IMR-90 (cell line): ENCODE measurements at regions not wholly inside any gene's neighbourhood (a gene's known extent, or its start where the extent isn't known, plus 50 kb on each side); places are given as distances from the start of the nearest gene placed in this dataset.

Experiments used
- ATAC-seq: fragments of 200-7000 bp; cut with Tn5 transposase; 2 replicates; pipeline ENCODE4 v1.9.1; 2020; ENCODE audit warnings: low read depth, mild to moderate bottlenecking, moderate library complexity
- BruUV-seq: library from RNA; stranded (reverse); fragments of 400-500 nt; replicated peaks from 2 replicates; lab custom pipeline; 2021; lab: Mats Ljungman, UMichigan
- CTCF ChIA-PET: fragments of 300-600 bp; formaldehyde crosslinking; extraction: SDS; loops from one replicate; lab custom pipeline; 2021; ENCODE audit warnings: antibody characterized with exemption; lab: Yijun Ruan, JAX
- POLR2A ChIA-PET: fragments of 300-600 bp; sonication (Branson Sonifier 250); formaldehyde crosslinking; loops from one replicate; lab custom pipeline; 2022; ENCODE audit warnings: antibody characterized with exemption; ENCODE audit not compliant: unreplicated experiment; lab: Charles Lee
- DNase-seq: peaks from one replicate; pipeline ENCODE4 v3.0.0; 2013
- H2AFZ ChIP-seq: replicated peaks from 2 replicates; pipeline ENCODE3; 2013; ENCODE audit warnings: low read length, mild to moderate bottlenecking; ENCODE audit not compliant: poor library complexity
- H2AK5ac ChIP-seq: 2 replicates; pipeline ENCODE4 v1.6.1; 2013; ENCODE audit warnings: low read depth, low read length, inconsistent platforms
- H2AK9ac ChIP-seq: replicated peaks from 2 replicates; pipeline ENCODE3; 2013; ENCODE audit warnings: mild to moderate bottlenecking, low read depth, low read length, moderate library complexity; ENCODE audit not compliant: poor library complexity
- H2BK120ac ChIP-seq: 2 replicates; pipeline ENCODE4 v1.6.1; 2013; ENCODE audit warnings: low read depth, low read length, inconsistent platforms
- H2BK15ac ChIP-seq: 3 replicates; pipeline ENCODE4 v1.6.1; 2013; ENCODE audit warnings: low read depth, low read length, inconsistent platforms
- H2BK20ac ChIP-seq: 2 replicates; pipeline ENCODE4 v1.6.1; 2013; ENCODE audit warnings: low read depth, mild to moderate bottlenecking, inconsistent platforms, low read length, moderate library complexity
- H2BK5ac ChIP-seq: 2 replicates; pipeline ENCODE4 v1.6.1; 2013; ENCODE audit warnings: mild to moderate bottlenecking, low read depth, low read length, inconsistent platforms; ENCODE audit not compliant: poor library complexity, severe bottlenecking
- H3K14ac ChIP-seq: replicated peaks from 2 replicates; pipeline ENCODE4 v1.6.1; 2013; ENCODE audit warnings: low read depth, low read length, inconsistent platforms
- H3K18ac ChIP-seq: 2 replicates; pipeline ENCODE4 v1.6.1; 2013; ENCODE audit warnings: low read depth, low read length, control low read depth
- H3K23ac ChIP-seq: 2 replicates; pipeline ENCODE4 v1.6.1; 2013; ENCODE audit warnings: low read depth, low read length, inconsistent platforms
- H3K27ac ChIP-seq: 2 replicates; pipeline ENCODE4 v1.5.1; 2013; ENCODE audit warnings: mild to moderate bottlenecking, control low read depth, low read length; ENCODE audit not compliant: insufficient read depth
- H3K27me3 ChIP-seq: 2 replicates; pipeline ENCODE4 v1.6.1; 2013; ENCODE audit warnings: low read length; ENCODE audit not compliant: control insufficient read depth, insufficient read depth
- H3K36me3 ChIP-seq: 2 replicates; pipeline ENCODE4 v1.6.1; 2013; ENCODE audit warnings: low read length, mixed read lengths; ENCODE audit not compliant: control insufficient read depth, insufficient read depth
- H3K4ac ChIP-seq: 2 replicates; pipeline ENCODE4 v1.6.1; 2013; ENCODE audit warnings: low read depth, low read length, inconsistent platforms
- H3K4me1 ChIP-seq: 2 replicates; pipeline ENCODE4 v1.6.1; 2013; ENCODE audit warnings: low read length, mixed read lengths; ENCODE audit not compliant: control insufficient read depth, insufficient read depth
- H3K4me2 ChIP-seq: 2 replicates; pipeline ENCODE4 v1.6.1; 2013; ENCODE audit warnings: low read depth, mild to moderate bottlenecking, control low read depth, low read length, moderate library complexity
- H3K4me3 ChIP-seq: 2 replicates; pipeline ENCODE4 v1.5.1; 2013; ENCODE audit warnings: low read depth, mild to moderate bottlenecking, control low read depth, low read length, moderate library complexity; ENCODE audit not compliant: insufficient read depth
- H3K56ac ChIP-seq: 2 replicates; pipeline ENCODE4 v1.6.1; 2013; ENCODE audit warnings: low read length, inconsistent platforms; ENCODE audit not compliant: insufficient read depth; ENCODE audit errors: extremely low read depth
- H3K79me1 ChIP-seq, 2 experiments: 2 replicates each; pipeline ENCODE4 v1.6.1; 2013; ENCODE audit warnings: low read length in 2 of 2, inconsistent platforms in 1 of 2, low read depth in 1 of 2
- H3K9ac ChIP-seq: 2 replicates; pipeline ENCODE4 v1.6.1; 2013; ENCODE audit warnings: low read depth, low read length, control low read depth
- H3K9me1 ChIP-seq: 2 replicates; pipeline ENCODE4 v1.6.1; 2013; ENCODE audit warnings: low read length, inconsistent platforms; ENCODE audit not compliant: insufficient read depth
- H3K9me3 ChIP-seq: 2 replicates; pipeline ENCODE4 v1.6.1; 2013; ENCODE audit warnings: low read length; ENCODE audit not compliant: control insufficient read depth, insufficient read depth
- H4K20me1 ChIP-seq: 2 replicates; pipeline ENCODE4 v1.6.1; 2013; ENCODE audit warnings: low read length, inconsistent platforms; ENCODE audit not compliant: insufficient read depth
- H4K5ac ChIP-seq: 2 replicates; pipeline ENCODE4 v1.6.1; 2013; ENCODE audit warnings: mild to moderate bottlenecking, low read depth, low read length, control low read depth
- H4K8ac ChIP-seq, 2 experiments: 2 replicates each; pipeline ENCODE4 v1.6.1; 2013; ENCODE audit warnings: low read depth in 2 of 2, low read length in 2 of 2, control low read depth in 1 of 2, inconsistent platforms in 1 of 2
- H4K91ac ChIP-seq: 2 replicates; pipeline ENCODE4 v1.6.1; 2013; ENCODE audit warnings: low read depth, low read length, inconsistent platforms; ENCODE audit not compliant: insufficient read depth
- MAFK ChIP-seq: IDR thresholded peaks from 2 replicates; pipeline ENCODE4 v1.6.1; 2012; ENCODE audit warnings: low read depth, low read length, improper control_type of control experiment
- dilution Hi-C: fragments of 300-500 bp; cut with HindIII; formaldehyde crosslinking; loops from one replicate; pipeline ENCODE4 v1.14.3; 2018; ENCODE audit warnings: low sequenced_read_pairs; ENCODE audit not compliant: unreplicated experiment
- in situ Hi-C: fragments of 300-500 bp; cut with MboI; formaldehyde crosslinking; loops from 3 replicates; pipeline ENCODE4 v1.14.3; 2019; ENCODE audit warnings: low sequenced_read_pairs, inconsistent platforms, mixed read lengths
- intact Hi-C: fragments of 100-400 bp; cut with micrococcal nuclease; formaldehyde crosslinking; loops from 2 replicates; pipeline ENCODE4 v1.10.0; 2022

- Histone ChIP-seq H3K9me3 (no peaks in the 10 kb centered on the region), H2BK5ac (no peak overlapping the region), H3K18ac (no peak overlapping the region), H3K4ac (no peak overlapping the region), H3K27me3 (no peaks in the 10 kb centered on the region), H3K4me2 (no peak overlapping the region), H2BK20ac (no peak overlapping the region), H2AFZ (no peak overlapping the region), H2BK15ac (no peak overlapping the region), H3K4me3 (no peak overlapping the region), H4K20me1 (no peaks in the 10 kb centered on the region), H3K14ac (no peak overlapping the region), H3K4me1 (no peaks in the 10 kb centered on the region), H3K23ac (no peak overlapping the region), H4K8ac (no peak overlapping the region), H2AK5ac (no peak overlapping the region), H3K79me1 (no peaks in the 10 kb centered on the region), H2BK120ac (no peak overlapping the region), H2AK9ac (no peak overlapping the region), H3K27ac (no peak overlapping the region), H3K9me1 (no peaks in the 10 kb centered on the region), H3K56ac (no peak overlapping the region), H4K91ac (no peak overlapping the region), H3K36me3 (no peaks in the 10 kb centered on the region), H3K9ac (no peak overlapping the region), H4K5ac (no peak overlapping the region)
- CTCF ChIA-PET = no interaction called here
- no TSS peak for BruUV-seq
- DNase-seq = no peak
- dilution Hi-C loops = no loop called here
- ATAC-seq = no peak
- in situ Hi-C loops = no loop called here
- intact Hi-C loops = no loop called here
- TF ChIP-seq MAFK = no peak
- POLR2A ChIA-PET = no interaction called here
Measured at GRCh38 chr18:40613721-40614120, 1341.3 kb upstream of the PIK3C3 start.
